ENCODE measurements at regions not wholly inside any gene's neighbourhood (a gene's known extent, or its start where the extent isn't known, plus 50 kb on each side); places are given as distances from the start of the nearest gene placed in this dataset.

- TF ChIP-seq CTCF (IDR thresholded peaks at IDR 0.05) = no peak
- TF ChIP-seq POLR2A (IDR thresholded peaks at IDR 0.05) = no peak
- TF ChIP-seq POLR2AphosphoS5 (IDR thresholded peaks at IDR 0.05; ENCODE audit: insufficient read depth in 1 of 2, low read depth in 1 of 2) = no peak
These were observed 771.1 kb downstream of the GATA3 start for GRCh38 chr10:8825611-8826010.
